ENCODE measurements at regions not wholly inside any gene's neighbourhood (a gene's known extent, or its start where the extent isn't known, plus 50 kb on each side); places are given as distances from the start of the nearest gene placed in this dataset.

GRCh38 chr9:118558891-118559290, 810.3 kb downstream of the BRINP1 start:
- Histone ChIP-seq H3K4me3 (replicated peaks in 1 of 4; ENCODE audit: control extremely low read depth in 1 of 4, insufficient read depth in 1 of 4, low read depth in 3 of 4, low read length in 4 of 4) (no peak overlapping the region), H3K9me3 (ENCODE audit: control insufficient read depth, insufficient read depth, low read depth, low read length) (no peaks in the 10 kb centered on the region), H3K9ac (ENCODE audit: insufficient read depth, low read length) (no peak overlapping the region)

GRCh38 chr9:118561051-118561450, 808.2 kb downstream of the BRINP1 start:
- no peaks in the 10 kb centered on the region for H3K9me3 ChIP-seq (ENCODE audit: control insufficient read depth, insufficient read depth, low read depth, low read length)
- DNase-seq (ENCODE audit: low read depth in 2 of 2), result no peak
- TF ChIP-seq CTCF (conservative IDR thresholded peaks at IDR 0.05 in 1 of 2, IDR thresholded peaks at IDR 0.05 in 1 of 2; ENCODE audit: low read depth in 1 of 2, low read length in 2 of 2), result no peak
- no peak for TF ChIP-seq EZH2 (IDR thresholded peaks at IDR 0.05; ENCODE audit: low read length, missing control alignments)

More at GRCh38 chr9:118558891-118559290, 810.3 kb downstream of the BRINP1 start:
- no peaks in the 10 kb centered on the region for H3K79me2 ChIP-seq (ENCODE audit: control insufficient read depth, insufficient read depth, low read length)
- no peaks in the 10 kb centered on the region for H3K4me1 ChIP-seq (ENCODE audit: control insufficient read depth, extremely low read depth, insufficient read depth, low read length)
- TF ChIP-seq EZH2 (IDR thresholded peaks at IDR 0.05; ENCODE audit: low read length, missing control alignments), result no peak
- TF ChIP-seq CTCF (conservative IDR thresholded peaks at IDR 0.05 in 1 of 2, IDR thresholded peaks at IDR 0.05 in 1 of 2; ENCODE audit: low read depth in 1 of 2, low read length in 2 of 2), result no peak
- no peak overlapping the region for H3K27ac ChIP-seq (ENCODE audit: insufficient read depth, low read length)
- no peaks in the 10 kb centered on the region for H3K36me3 ChIP-seq (ENCODE audit: control insufficient read depth, insufficient read depth, low read length)
- no peak overlapping the region for H3K4me2 ChIP-seq (ENCODE audit: extremely low read depth, insufficient read depth, low read length)
- H3K27me3 ChIP-seq (ENCODE audit: control insufficient read depth, insufficient read depth, low read length), result no peaks in the 10 kb centered on the region
- H4K20me1 ChIP-seq (ENCODE audit: control insufficient read depth, extremely low read depth, insufficient read depth, low read length), result no peaks in the 10 kb centered on the region
- no peak for DNase-seq (ENCODE audit: low read depth in 2 of 2)
- H2AFZ ChIP-seq (ENCODE audit: low read length), result no peak overlapping the region

DNA sequence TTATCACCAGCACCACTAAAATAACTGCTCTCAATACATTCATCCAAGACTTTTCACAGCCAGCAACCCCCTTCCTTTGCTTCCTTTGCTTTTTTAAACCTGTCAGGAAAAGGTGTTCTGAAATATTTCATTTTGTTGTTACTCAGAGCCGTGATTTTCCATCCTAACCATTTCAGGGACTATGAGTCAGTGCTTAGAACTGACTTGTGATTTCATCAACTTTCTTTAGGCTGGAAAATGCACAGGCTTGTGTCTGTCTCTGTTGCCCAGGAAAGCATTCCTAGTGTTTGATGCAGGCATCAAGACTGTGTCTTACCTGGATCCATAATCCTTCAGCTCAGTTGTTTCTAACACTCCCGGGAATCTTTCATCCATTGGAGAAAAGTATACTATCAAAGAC, 805.6 kb downstream of the BRINP1 start:
- H3K4me2 ChIP-seq (ENCODE audit: extremely low read depth, insufficient read depth, low read length), result no peak overlapping the region
- DNase-seq (ENCODE audit: low read depth in 2 of 2), result peak in 1 of 2 donors; percentile 28

More at GRCh38 chr9:118561051-118561450, 808.2 kb downstream of the BRINP1 start:
- H3K27me3 ChIP-seq (ENCODE audit: control insufficient read depth, insufficient read depth, low read length), result no peaks in the 10 kb centered on the region
- H2AFZ ChIP-seq (ENCODE audit: low read length), result no peak overlapping the region
- H3K79me2 ChIP-seq (ENCODE audit: control insufficient read depth, insufficient read depth, low read length), result no peaks in the 10 kb centered on the region
- H3K4me2 ChIP-seq (ENCODE audit: extremely low read depth, insufficient read depth, low read length), result no peak overlapping the region
- no peaks in the 10 kb centered on the region for H3K4me1 ChIP-seq (ENCODE audit: control insufficient read depth, extremely low read depth, insufficient read depth, low read length)
- no peak overlapping the region for H3K4me3 ChIP-seq (replicated peaks in 1 of 4; ENCODE audit: control extremely low read depth in 1 of 4, insufficient read depth in 1 of 4, low read depth in 3 of 4, low read length in 4 of 4)
- no peaks in the 10 kb centered on the region for H4K20me1 ChIP-seq (ENCODE audit: control insufficient read depth, extremely low read depth, insufficient read depth, low read length)
- H3K9ac ChIP-seq (ENCODE audit: insufficient read depth, low read length), result no peak overlapping the region
- no peak overlapping the region for H3K27ac ChIP-seq (ENCODE audit: insufficient read depth, low read length)
- H3K36me3 ChIP-seq (ENCODE audit: control insufficient read depth, insufficient read depth, low read length), result no peaks in the 10 kb centered on the region

More for the DNA sequence above, 805.6 kb downstream of the BRINP1 start:
- Histone ChIP-seq H3K79me2 (ENCODE audit: control insufficient read depth, insufficient read depth, low read length) (no peaks in the 10 kb centered on the region), H2AFZ (ENCODE audit: low read length) (no peak overlapping the region), H3K36me3 (ENCODE audit: control insufficient read depth, insufficient read depth, low read length) (no peaks in the 10 kb centered on the region), H3K9me3 (ENCODE audit: control insufficient read depth, insufficient read depth, low read depth, low read length) (no peaks in the 10 kb centered on the region), H3K27ac (ENCODE audit: insufficient read depth, low read length) (no peak overlapping the region), H3K4me1 (ENCODE audit: control insufficient read depth, extremely low read depth, insufficient read depth, low read length) (no peaks in the 10 kb centered on the region), H3K27me3 (ENCODE audit: control insufficient read depth, insufficient read depth, low read length) (no peaks in the 10 kb centered on the region), H3K9ac (ENCODE audit: insufficient read depth, low read length) (no peak overlapping the region), H4K20me1 (ENCODE audit: control insufficient read depth, extremely low read depth, insufficient read depth, low read length) (no peaks in the 10 kb centered on the region), H3K4me3 (replicated peaks in 1 of 4; ENCODE audit: control extremely low read depth in 1 of 4, insufficient read depth in 1 of 4, low read depth in 3 of 4, low read length in 4 of 4) (no peak overlapping the region)
- TF ChIP-seq EZH2 (IDR thresholded peaks at IDR 0.05; ENCODE audit: low read length, missing control alignments), result no peak
- TF ChIP-seq CTCF (conservative IDR thresholded peaks at IDR 0.05 in 1 of 2, IDR thresholded peaks at IDR 0.05 in 1 of 2; ENCODE audit: low read depth in 1 of 2, low read length in 2 of 2), result no peak
